ENCODE measurements at regions not wholly inside any gene's neighbourhood (a gene's known extent, or its start where the extent isn't known, plus 50 kb on each side); places are given as distances from the start of the nearest gene placed in this dataset.
"Not testable (repeated sequence)": the region's sequence is repeated elsewhere in the genome, so short reads cannot be mapped to it uniquely, and the experiment has no call there.

DNA sequence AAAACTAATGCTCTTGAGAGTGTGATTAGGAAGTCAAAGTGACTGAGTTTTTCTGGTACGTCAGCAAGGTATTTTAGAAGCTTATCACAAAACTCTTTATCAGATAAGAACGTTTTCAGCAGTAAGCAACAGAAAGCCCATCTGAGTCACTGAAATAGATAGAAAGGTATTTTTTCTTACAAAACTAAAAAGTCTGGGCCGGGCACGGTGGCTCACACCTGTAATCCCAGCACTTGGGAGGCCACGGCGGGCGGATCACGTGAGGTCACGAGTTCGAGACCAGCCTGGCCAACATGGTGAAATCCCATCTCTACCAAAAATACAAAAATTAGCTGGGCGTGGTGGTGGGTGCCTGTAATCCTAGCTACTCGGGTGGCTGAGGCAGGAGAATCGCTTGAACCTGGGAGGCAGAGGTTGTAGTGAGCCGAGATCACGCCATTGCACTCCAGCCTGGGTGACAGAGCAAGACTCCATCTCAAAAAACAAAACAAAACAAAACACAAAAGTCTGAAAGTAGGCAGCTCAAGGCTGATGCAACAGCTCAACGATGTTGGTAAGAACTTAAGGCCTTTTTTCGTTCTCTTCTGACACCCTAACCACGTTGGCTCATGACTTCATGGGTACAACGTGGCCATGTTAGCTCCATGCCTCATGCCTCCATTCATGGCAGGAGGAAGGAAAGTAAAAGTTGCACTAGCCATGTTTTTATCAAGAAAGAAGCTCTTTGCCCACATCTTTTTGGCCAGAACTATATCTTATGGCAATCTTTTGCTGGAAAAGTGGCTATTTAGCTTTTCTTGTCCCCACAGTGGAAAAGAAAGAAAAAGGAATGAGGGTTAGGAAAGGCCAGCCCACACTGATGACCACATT lies 129.6 kb downstream of the MAP3K7 start:
- TF ChIP-seq, protein P1, sequence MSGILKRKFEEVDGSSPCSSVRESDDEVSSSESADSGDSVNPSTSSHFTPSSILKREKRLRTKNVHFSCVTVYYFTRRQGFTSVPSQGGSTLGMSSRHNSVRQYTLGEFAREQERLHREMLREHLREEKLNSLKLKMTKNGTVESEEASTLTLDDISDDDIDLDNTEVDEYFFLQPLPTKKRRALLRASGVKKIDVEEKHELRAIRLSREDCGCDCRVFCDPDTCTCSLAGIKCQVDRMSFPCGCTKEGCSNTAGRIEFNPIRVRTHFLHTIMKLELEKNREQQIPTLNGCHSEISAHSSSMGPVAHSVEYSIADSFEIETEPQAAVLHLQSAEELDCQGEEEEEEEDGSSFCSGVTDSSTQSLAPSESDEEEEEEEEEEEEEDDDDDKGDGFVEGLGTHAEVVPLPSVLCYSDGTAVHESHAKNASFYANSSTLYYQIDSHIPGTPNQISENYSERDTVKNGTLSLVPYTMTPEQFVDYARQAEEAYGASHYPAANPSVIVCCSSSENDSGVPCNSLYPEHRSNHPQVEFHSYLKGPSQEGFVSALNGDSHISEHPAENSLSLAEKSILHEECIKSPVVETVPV (CRISPR knock-in tag; IDR thresholded peaks at IDR 0.05) = not testable (repeated sequence)
- TF ChIP-seq RARB (CRISPR knock-in tag; IDR thresholded peaks at IDR 0.05); SNAI2 (CRISPR knock-in tag; IDR thresholded peaks at IDR 0.05); TOX (CRISPR knock-in tag; IDR thresholded peaks at IDR 0.05; ENCODE audit: borderline replicate concordance); ZFP3 (CRISPR knock-in tag; IDR thresholded peaks at IDR 0.05); PATZ1 (CRISPR knock-in tag; IDR thresholded peaks at IDR 0.05; ENCODE audit: borderline replicate concordance); ZC3H10 (CRISPR knock-in tag; IDR thresholded peaks at IDR 0.05); ARNTL (CRISPR knock-in tag; IDR thresholded peaks at IDR 0.05; ENCODE audit: borderline replicate concordance, low read depth); ZFP30 (CRISPR knock-in tag; IDR thresholded peaks at IDR 0.05); BACH2 (CRISPR knock-in tag; IDR thresholded peaks at IDR 0.05; ENCODE audit: borderline replicate concordance); ZNF8 (CRISPR knock-in tag; IDR thresholded peaks at IDR 0.05); ISL1 (CRISPR knock-in tag; IDR thresholded peaks at IDR 0.05); OSR1 (CRISPR knock-in tag; IDR thresholded peaks at IDR 0.05); TCF4 (CRISPR knock-in tag; IDR thresholded peaks at IDR 0.05; ENCODE audit: borderline replicate concordance): not testable (repeated sequence)

Data from SK-N-SH treated with all-trans-retinoic acid at 6 μM for 48 hours (cell line).